GM06990 (cell line): ENCODE measurements at regions not wholly inside any gene's neighbourhood (a gene's known extent, or its start where the extent isn't known, plus 50 kb on each side); places are given as distances from the start of the nearest gene placed in this dataset.

Experiments
- DNase-seq: peaks from one replicate; pipeline ENCODE4 v3.0.0-alpha.2; 2011; ENCODE audit not compliant: insufficient read length; ENCODE audit errors: extremely low read depth
- H3K27me3 ChIP-seq: replicated peaks from 2 replicates; pipeline ENCODE4 v1.6.0; 2011; ENCODE audit warnings: low read length; ENCODE audit not compliant: control insufficient read depth, insufficient read depth
- H3K36me3 ChIP-seq: 2 replicates; pipeline ENCODE4 v1.5.1; 2011; ENCODE audit warnings: low read length; ENCODE audit not compliant: control insufficient read depth, insufficient read depth
- H3K4me3 ChIP-seq: replicated peaks from 2 replicates; pipeline ENCODE4 v1.5.1; 2011; ENCODE audit warnings: low read depth, mild to moderate bottlenecking, control low read depth, low read length
- CTCF ChIP-seq: IDR thresholded peaks from 2 replicates; pipeline ENCODE4 v1.5.1; 2011; ENCODE audit warnings: low read length, control low read depth, mild to moderate bottlenecking, inconsistent platforms; ENCODE audit not compliant: insufficient read depth, poor library complexity, severe bottlenecking

- no peak for DNase-seq
- Histone ChIP-seq H3K36me3 (no peaks in the 10 kb centered on the region), H3K27me3 (peaks cover 3% of the 10 kb centered on the region), H3K4me3 (no peak overlapping the region)
- no peak for TF ChIP-seq CTCF
These were observed 53.4 kb upstream of the GPR12 start for GRCh38 chr13:26813980-26814348.

GRCh38 chr13:26813321-26813979, 52.9 kb upstream of the GPR12 start:
- TF ChIP-seq CTCF: no peak
- no peak for DNase-seq
- H3K4me3 ChIP-seq: no peak overlapping the region
- H3K27me3 ChIP-seq: peaks cover 3% of the 10 kb centered on the region
- no peaks in the 10 kb centered on the region for H3K36me3 ChIP-seq

GRCh38 chr13:26811581-26811980, 51.0 kb upstream of the GPR12 start:
- H3K4me3 ChIP-seq: no peak overlapping the region
- no peak for TF ChIP-seq CTCF
- no peaks in the 10 kb centered on the region for H3K36me3 ChIP-seq
- no peak for DNase-seq
- peaks cover 3% of the 10 kb centered on the region for H3K27me3 ChIP-seq
